Spleen (tissue), 11 donors: ENCODE measurements at regions not wholly inside any gene's neighbourhood (a gene's known extent, or its start where the extent isn't known, plus 50 kb on each side); places are given as distances from the start of the nearest gene placed in this dataset.

Experiments used
- DNase-seq: peaks from one replicate; pipeline ENCODE4 v3.0.0-alpha.2; 2020
- H3K27ac ChIP-seq, 8 donors: fragments of 200-600 bp; sonication (generic) in 7 of 8; 1 replicate in 4 of 8; 2 replicates in 4 of 8; pipeline versions ENCODE4 v1.5.0 to v1.8.0; 2016 to 2021; ENCODE audit warnings: inconsistent platforms in 4 of 8, mild to moderate bottlenecking in 4 of 8, moderate library complexity in 1 of 8
- H3K27me3 ChIP-seq, 7 donors: fragments of 200-600 bp; sonication (generic) in 6 of 7; replicated peaks in 1 of 7; 1 replicate in 4 of 7; 2 replicates in 3 of 7; pipeline versions ENCODE4 v1.5.0 to v1.8.0; 2016 to 2021; ENCODE audit warnings: inconsistent platforms in 3 of 7, mild to moderate bottlenecking in 1 of 7
- H3K36me3 ChIP-seq, 6 donors: fragments of 200-600 bp; sonication (generic) in 5 of 6; 1 replicate in 4 of 6; 2 replicates in 2 of 6; pipeline versions ENCODE4 v1.5.0 to v1.8.0; 2016 to 2021; ENCODE audit warnings: inconsistent platforms in 2 of 6
- H3K4me1 ChIP-seq, 6 donors: fragments of 200-600 bp; sonication (generic) in 5 of 6; 1 replicate in 3 of 6; 2 replicates in 3 of 6; pipeline versions ENCODE4 v1.5.0 to v1.8.0; 2016 to 2021; ENCODE audit warnings: inconsistent platforms in 3 of 6
- H3K4me3 ChIP-seq, 8 donors: fragments of 200-600 bp; sonication (generic) in 7 of 8; 1 replicate in 4 of 8; 2 replicates in 4 of 8; pipeline versions ENCODE4 v1.5.0 to v1.8.0; 2016 to 2021; ENCODE audit warnings: inconsistent platforms in 4 of 8, mild to moderate bottlenecking in 4 of 8, moderate library complexity in 2 of 8
- H3K9me3 ChIP-seq, 8 donors: fragments of 200-600 bp; sonication (generic) in 7 of 8; 1 replicate in 4 of 8; 2 replicates in 4 of 8; pipeline versions ENCODE4 v1.5.0 to v1.8.0; 2016 to 2021; ENCODE audit warnings: inconsistent platforms in 4 of 8
- CTCF ChIP-seq, 11 experiments: fragments of 200-600 bp in 7 of 11; fragments of 450-650 bp in 4 of 11; sonication (generic) in 4 of 11; IDR thresholded peaks in 8 of 11; conservative IDR thresholded peaks in 3 of 11; 1 replicate in 7 of 11; 2 replicates in 4 of 11; pipeline versions ENCODE4 v1.4.0 to v1.8.0; 2016 to 2021; ENCODE audit warnings: antibody characterized with exemption in 11 of 11, inconsistent platforms in 4 of 11, mild to moderate bottlenecking in 1 of 11
- POLR2A ChIP-seq, 3 donors: fragments of 450-650 bp; IDR thresholded peaks; one replicate each; pipeline ENCODE4 v1.5.1; 2017; ENCODE audit warnings: antibody characterized with exemption in 3 of 3, mild to moderate bottlenecking in 1 of 3
- POLR2AphosphoS5 ChIP-seq, 3 donors: sonication (generic); formaldehyde crosslinking; IDR thresholded peaks; one replicate each; pipeline ENCODE4 v1.5.1; 2017; ENCODE audit warnings: antibody characterized with exemption in 3 of 3
- WGBS, 5 donors: extraction: QIAGEN DNeasy Blood & Tissue Kit in 3 of 5; methylation state at CpG; one replicate each; pipeline versions ENCODE4 v1.1.5 to v1.1.7; 2013 to 2018; 5-methylcytosine and 5-hydroxymethylcytosine counted together
- intact Hi-C: fragments of 100-400 bp; cut with DNase I; formaldehyde crosslinking; loops from one replicate; pipeline ENCODE4 v1.15.0; 2023; ENCODE audit warnings: low total_unique reads
- donor health status: healthy with polysubstance abuse.
- donor health status: DM: no; HTN: no; CAD: no; lungs with moderate emphysema.
- donor health status: DM: no; HTN: no; CAD: no.
- donor health status: Bipolar disorder and iron deficiency.
- donor health status: healthy.
- donor health status: DM: no; HTN: no; CAD: no.
- donor health status: DM: yes; HTN: yes; CAD: no.

- DNase-seq: no peak
- Histone ChIP-seq H3K4me1 (no peaks in the 10 kb centered on the region), H3K4me3 (no peak overlapping the region), H3K27ac (no peak overlapping the region), H3K36me3 (no peaks in the 10 kb centered on the region), H3K27me3 (no peaks in the 10 kb centered on the region), H3K9me3 (peaks cover 0 to 18% (median 7%) of the 10 kb centered on the region in 8 donors)
- TF ChIP-seq POLR2A (IDR thresholded peaks at IDR 0.05) (no peak), POLR2AphosphoS5 (IDR thresholded peaks at IDR 0.05) (no peak), CTCF (IDR thresholded peaks at IDR 0.05 in 8 of 11, conservative IDR thresholded peaks at IDR 0.05 in 3 of 11) (no peak)
- intact Hi-C loops: no loop called here
Observed at GRCh38 chr1:65558215-65558614, 137.7 kb downstream of the LEPR start.

- no peak overlapping the region for H3K4me3 ChIP-seq
- intact Hi-C loops: no loop called here
- no peak overlapping the region for H3K27ac ChIP-seq
- peaks cover 0 to 7% (median 0%) of the 10 kb centered on the region in 8 donors for H3K9me3 ChIP-seq
- H3K36me3 ChIP-seq: no peaks in the 10 kb centered on the region
- WGBS, 5 donors: 81 to 96% (median 89%) methylated on average over 6 to 7 of the region's 7 CpGs
- no peaks in the 10 kb centered on the region for H3K4me1 ChIP-seq
- no peak for DNase-seq
- H3K27me3 ChIP-seq: no peaks in the 10 kb centered on the region
- no peak for TF ChIP-seq POLR2A (IDR thresholded peaks at IDR 0.05)
Observed at GRCh38 chr1:65564493-65564892, 144.0 kb downstream of the LEPR start.

- Histone ChIP-seq H3K4me3 (no peak overlapping the region), H3K27ac (no peak overlapping the region), H3K9me3 (peaks cover 0 to 7% (median 0%) of the 10 kb centered on the region in 8 donors), H3K27me3 (no peaks in the 10 kb centered on the region), H3K4me1 (no peaks in the 10 kb centered on the region), H3K36me3 (no peaks in the 10 kb centered on the region)
- DNase-seq: no peak
- intact Hi-C loops: no loop called here
- 68 to 87% (median 76%) methylated on average over 3 of the region's 3 CpGs for WGBS, 5 donors
- no peak for TF ChIP-seq POLR2A (IDR thresholded peaks at IDR 0.05)
- TF ChIP-seq POLR2AphosphoS5 (IDR thresholded peaks at IDR 0.05): no peak
- no peak for TF ChIP-seq CTCF (IDR thresholded peaks at IDR 0.05 in 8 of 11, conservative IDR thresholded peaks at IDR 0.05 in 3 of 11)
Observed at GRCh38 chr1:65568285-65568684, 147.8 kb downstream of the LEPR start.

GRCh38 chr1:65572701-65573421, 152.4 kb downstream of the LEPR start:
- no peaks in the 10 kb centered on the region for H3K27me3 ChIP-seq
- TF ChIP-seq POLR2A (IDR thresholded peaks at IDR 0.05) (no peak), CTCF (IDR thresholded peaks at IDR 0.05 in 8 of 11, conservative IDR thresholded peaks at IDR 0.05 in 3 of 11) (no peak), POLR2AphosphoS5 (IDR thresholded peaks at IDR 0.05) (no peak)
- H3K36me3 ChIP-seq: no peaks in the 10 kb centered on the region
- 82 to 90% (median 88%) methylated on average over 10 of the region's 10 CpGs for WGBS, 5 donors
- no peaks in the 10 kb centered on the region for H3K4me1 ChIP-seq
- no peak overlapping the region for H3K27ac ChIP-seq
- no peak overlapping the region for H3K4me3 ChIP-seq
- no peak for DNase-seq
- intact Hi-C loops: no loop called here
- H3K9me3 ChIP-seq: peaks cover 0 to 7% (median 0%) of the 10 kb centered on the region in 8 donors
